IPS-18c (cell line): ENCODE measurements at regions not wholly inside any gene's neighbourhood (a gene's known extent, or its start where the extent isn't known, plus 50 kb on each side); places are given as distances from the start of the nearest gene placed in this dataset.

ENCODE experiments used
- H3K4me3 ChIP-seq: 2 replicates; pipeline ENCODE4 v1.7.0; 2013; ENCODE audit warnings: low read depth, mild to moderate bottlenecking, low read length, moderate library complexity; ENCODE audit not compliant: insufficient read depth
- H3K9me3 ChIP-seq: one replicate; pipeline ENCODE4 v1.6.1; 2013; ENCODE audit warnings: mild to moderate bottlenecking, low read length, moderate library complexity; ENCODE audit not compliant: control insufficient read depth, insufficient read depth

DNA sequence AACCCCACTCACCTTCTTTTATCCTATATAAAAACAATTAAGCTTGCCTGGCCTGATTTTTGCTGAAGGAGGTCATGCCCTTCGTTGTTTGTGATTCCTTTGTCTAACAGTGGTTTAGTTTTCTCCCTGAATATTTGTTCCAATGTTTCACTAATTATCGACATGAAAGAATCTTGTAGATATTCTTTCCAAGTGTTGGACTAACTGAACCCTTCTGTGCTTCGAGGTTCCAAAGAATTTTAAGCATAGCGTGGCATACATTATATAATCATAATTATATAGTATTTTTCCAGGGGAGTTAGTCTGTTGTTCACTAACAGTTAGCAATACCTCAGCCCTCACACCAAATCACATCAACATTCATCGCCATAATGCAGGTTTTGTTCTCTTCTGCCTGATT is 418.9 kb upstream of the ADGRL2 start:
- Histone ChIP-seq H3K9me3 (no peaks in the 10 kb centered on the region), H3K4me3 (no peak overlapping the region)

DNA sequence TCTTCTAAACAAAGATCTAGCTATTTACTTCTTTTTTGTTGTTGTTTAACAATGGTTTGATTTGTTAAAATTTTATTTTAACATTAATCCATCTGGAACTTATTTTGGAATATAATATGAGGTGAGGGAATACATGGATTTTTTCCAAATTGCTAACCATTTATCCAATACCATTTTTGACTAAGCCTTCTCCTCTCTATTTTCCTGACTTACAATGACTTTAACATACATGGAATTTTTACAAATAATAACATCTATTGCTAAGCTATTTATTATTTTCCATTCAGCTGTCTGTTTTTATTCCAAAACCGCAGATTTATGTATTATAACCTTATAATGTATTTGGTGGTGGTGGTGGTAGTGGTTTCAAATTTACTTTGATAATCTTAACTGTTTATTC is 420.3 kb upstream of the ADGRL2 start:
- Histone ChIP-seq H3K4me3 (no peak overlapping the region), H3K9me3 (no peaks in the 10 kb centered on the region)

DNA sequence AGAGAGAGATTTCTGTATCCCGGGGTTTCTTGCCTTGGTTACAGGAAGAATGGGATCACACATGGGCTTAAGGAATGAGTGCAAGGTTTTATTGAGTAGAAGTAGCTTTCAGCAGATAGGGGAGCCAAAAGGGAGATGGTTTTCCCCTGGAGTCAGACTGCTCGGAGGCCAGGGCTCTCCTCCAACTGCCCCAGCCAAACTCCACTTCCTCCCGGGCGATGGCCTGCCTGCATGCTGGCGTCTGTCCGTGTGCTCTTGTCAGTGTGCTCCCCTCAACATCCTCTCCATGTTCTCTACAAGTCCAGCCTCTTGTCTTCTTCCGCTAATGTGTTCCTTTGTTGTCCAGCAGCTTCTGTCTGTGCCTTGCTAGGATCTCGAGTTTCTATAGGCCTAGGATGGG is 421.3 kb upstream of the ADGRL2 start:
- H3K4me3 ChIP-seq, result no peak overlapping the region
- H3K9me3 ChIP-seq, result no peaks in the 10 kb centered on the region

DNA sequence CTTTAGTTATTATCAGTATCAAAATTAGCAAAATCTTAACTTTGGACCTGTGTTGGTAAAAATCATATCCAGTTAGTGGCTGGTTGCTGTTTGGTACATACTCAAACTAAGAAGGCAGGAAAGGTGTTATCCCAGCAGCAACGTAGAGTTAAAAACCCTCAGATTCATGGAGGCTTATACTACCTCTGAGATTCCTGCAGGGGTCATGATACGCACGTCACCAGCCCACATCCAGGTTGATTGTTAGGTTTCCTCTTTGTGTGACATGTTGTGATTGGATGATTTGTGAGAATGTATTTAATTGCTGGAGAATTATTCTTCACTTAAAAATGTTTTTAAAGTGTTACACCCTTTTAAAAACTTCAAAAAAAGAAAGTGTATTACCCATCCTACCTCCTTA is 423.3 kb upstream of the ADGRL2 start:
- no peaks in the 10 kb centered on the region for H3K9me3 ChIP-seq

DNA sequence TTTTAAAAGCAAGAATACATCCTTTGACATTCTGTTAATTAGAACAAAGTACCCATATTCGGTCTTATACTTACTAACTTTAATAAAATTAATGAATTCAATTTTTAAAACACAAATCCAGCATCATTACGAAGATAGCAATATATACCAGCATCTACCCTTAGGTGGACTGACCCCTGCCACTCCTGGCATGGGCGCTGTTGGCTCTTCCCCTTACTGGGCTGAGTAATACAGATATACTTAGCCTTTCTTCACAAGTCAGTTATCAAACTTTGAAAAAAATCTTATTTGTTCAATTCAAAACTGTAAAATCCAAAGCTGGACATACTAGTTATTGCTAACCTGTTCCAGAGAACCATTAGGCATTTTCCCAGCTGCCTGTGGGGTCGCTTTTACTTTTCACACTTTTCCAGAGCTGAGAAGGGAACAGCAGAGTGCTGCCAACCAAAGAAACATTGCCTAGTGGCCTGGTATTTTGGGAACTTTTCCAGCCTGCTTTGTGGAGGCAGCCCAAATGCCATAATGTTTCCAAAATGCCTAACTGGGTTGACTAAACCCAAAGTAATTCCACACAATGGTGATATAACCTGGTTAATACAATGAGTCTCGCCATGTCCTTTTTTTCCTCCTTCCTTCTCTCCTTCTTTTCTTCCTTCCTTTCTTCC is 424.7 kb upstream of the ADGRL2 start:
- Histone ChIP-seq H3K4me3 (no peak overlapping the region), H3K9me3 (no peaks in the 10 kb centered on the region)

More for the DNA sequence above, 423.3 kb upstream of the ADGRL2 start:
- H3K4me3 ChIP-seq, result no peak overlapping the region

DNA sequence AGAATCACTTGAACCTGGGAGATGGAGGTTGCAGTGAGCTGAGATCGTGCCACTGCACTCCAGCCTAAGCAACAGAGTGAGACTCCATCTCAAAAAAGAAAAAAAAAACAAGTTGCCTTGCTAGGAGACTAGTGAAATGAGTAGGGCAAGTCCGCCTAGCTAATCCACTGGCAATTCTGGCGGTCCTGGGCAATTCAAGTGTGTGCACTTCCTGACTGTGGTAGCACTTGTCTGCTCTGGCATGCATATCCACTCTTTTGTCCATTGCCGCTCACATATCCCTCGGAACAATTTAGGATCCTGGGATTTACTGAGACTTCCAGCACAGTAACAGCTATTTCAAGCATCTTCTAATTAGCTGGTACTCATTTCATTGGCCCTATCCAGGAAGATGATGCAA is 426.3 kb upstream of the ADGRL2 start:
- no peaks in the 10 kb centered on the region for H3K9me3 ChIP-seq
- no peak overlapping the region for H3K4me3 ChIP-seq

DNA sequence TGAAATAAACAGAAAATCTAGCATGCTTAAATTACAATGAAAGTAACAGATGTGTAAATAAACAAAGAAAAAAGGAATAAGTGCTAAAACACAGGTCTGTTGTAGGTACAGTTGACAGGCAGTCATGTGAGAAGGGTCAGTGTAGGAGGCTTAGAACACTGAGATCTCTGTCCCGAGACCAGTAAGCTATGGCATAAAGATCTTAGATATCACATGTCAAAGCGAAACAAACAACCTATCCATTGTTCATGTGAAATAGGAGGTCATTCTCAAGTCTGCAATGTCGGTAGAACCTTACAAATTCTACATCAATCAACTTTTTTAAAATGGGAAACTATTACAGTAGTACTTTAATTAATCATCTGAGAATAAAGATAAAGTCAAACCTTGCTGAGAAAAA is 428.9 kb upstream of the ADGRL2 start:
- H3K4me3 ChIP-seq, result no peak overlapping the region
- H3K9me3 ChIP-seq, result no peaks in the 10 kb centered on the region

DNA sequence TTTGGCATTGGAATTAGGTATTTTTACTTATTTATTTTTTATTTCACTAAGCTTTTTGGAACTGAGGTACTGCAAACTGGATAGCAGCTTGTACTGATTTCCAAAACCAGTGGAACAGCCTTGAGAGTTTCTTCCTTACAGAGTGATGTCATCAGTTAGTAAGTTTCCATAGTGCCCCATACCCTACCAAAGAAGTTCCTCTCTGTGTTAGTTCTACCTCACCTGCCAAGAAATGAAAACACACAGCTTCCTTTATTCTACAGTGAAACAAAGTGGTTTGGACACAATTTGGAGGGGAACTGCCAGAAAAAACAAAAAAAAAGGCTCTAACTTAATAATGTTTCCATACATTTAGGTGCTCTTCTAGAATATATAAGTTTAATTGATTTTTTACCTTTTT is 430.9 kb upstream of the ADGRL2 start:
- no peaks in the 10 kb centered on the region for H3K9me3 ChIP-seq
- H3K4me3 ChIP-seq, result no peak overlapping the region

DNA sequence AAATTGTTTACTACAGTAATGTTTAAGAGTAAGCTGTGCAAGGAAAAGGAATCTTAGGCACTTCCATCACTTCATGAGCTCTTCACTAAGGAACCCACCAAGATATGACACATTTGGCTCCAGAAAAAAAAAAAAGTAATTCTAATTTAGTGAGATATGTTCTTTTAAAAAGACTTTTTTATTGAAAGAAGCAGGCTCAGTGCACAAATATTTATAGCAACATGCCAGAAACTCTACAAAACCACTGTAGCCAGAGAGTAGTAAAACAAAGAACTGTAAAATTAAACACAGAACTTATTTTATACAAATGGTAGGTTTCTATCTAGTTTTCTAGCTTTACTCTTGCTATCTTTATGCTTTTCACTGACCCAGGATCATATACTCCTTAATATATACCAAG is 434.6 kb upstream of the ADGRL2 start:
- no peak overlapping the region for H3K4me3 ChIP-seq
- no peaks in the 10 kb centered on the region for H3K9me3 ChIP-seq

DNA sequence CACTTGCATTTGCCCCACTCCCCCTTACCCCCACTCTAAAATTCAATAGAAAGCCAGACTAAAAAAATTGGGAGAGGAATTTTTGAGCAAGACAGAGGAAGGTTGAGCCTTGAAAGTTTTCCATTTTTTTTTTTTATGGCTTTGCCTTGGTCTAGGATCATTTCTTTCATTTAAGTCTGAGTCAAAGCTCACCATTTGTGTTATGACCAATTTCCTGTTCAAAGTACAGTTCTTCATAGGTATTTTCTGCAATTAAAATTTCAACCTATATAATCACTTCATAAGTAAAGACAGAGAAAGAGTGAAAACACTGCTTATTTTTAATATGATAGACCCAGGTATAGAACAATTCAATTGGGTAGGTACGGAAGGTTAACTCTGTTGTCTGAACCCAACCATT is 436.6 kb upstream of the ADGRL2 start:
- Histone ChIP-seq H3K4me3 (no peak overlapping the region), H3K9me3 (no peaks in the 10 kb centered on the region)

DNA sequence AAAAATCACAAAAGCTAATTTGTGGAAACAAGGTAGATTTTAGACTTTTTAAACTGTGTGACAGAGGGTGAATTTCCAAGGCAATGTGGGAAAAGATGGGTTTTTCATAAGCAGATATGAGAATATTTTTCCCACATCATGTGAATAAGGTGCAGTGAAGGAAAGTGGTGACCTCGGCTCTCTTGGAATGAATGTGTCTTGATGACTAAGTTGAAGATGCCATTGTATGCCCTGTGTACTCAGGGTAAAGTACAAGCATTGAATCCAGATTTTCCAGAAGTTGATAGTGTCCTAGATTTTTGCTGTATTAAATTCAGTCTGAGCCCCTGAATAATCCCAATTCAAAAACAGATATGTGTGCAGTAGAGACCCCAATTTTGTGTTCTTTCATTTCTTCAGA is 442.6 kb upstream of the ADGRL2 start:
- Histone ChIP-seq H3K4me3 (no peak overlapping the region), H3K9me3 (no peaks in the 10 kb centered on the region)

DNA sequence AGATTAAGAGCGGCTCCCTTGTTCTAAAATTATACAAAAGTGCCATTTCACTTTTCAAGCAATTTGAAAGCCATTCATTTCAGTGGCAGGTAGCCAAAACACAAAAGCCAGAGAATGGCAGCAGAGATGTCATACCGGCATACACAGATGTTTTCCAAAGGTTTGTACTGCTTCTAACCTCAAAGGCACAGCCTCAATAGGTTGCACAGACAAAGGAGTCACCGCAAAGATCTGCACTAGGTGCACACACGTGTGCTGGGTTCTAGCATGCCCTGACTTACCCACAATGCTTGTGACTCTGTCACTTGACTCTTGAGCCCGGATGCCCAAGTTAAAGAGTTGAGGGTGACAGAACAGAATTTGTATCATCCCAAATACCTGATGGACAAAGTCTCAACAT is 448.9 kb upstream of the ADGRL2 start:
- Histone ChIP-seq H3K4me3 (no peak overlapping the region), H3K9me3 (no peaks in the 10 kb centered on the region)

DNA sequence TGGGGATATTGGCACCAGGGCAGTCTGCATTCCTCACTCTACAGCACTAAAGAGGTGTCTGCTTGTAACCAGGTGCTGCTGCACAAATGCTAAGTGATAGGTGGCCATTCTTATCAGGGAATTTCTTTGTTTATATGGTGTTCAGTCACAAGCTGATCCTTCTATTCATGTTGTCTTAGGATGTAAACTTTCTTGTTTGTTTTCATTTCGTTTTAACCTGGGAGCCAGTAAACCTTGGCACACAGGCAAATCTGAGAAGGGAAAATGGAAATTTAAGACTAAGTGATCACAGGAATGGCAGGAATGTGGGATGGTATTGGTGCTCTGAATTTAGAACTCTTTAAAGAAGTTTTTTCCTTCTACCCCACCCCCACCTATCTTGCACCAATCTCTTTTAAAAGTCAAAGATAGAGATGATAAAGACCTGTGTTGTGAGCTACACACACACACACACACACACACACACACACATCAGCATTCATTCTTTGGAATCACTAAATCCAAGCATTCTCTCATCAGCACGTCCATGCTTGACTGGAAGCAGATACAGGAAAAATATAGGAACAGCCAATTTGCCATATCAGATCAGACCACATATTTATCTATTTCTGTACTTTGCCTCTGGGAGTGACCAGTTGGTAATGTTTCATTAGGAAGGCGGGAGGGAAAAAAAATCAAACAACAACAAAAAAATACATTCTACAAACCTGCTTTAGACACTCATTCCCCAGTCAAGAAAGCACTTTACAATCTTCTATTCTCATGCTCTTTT is 451.4 kb upstream of the ADGRL2 start:
- Histone ChIP-seq H3K9me3 (no peaks in the 10 kb centered on the region), H3K4me3 (no peak overlapping the region)

DNA sequence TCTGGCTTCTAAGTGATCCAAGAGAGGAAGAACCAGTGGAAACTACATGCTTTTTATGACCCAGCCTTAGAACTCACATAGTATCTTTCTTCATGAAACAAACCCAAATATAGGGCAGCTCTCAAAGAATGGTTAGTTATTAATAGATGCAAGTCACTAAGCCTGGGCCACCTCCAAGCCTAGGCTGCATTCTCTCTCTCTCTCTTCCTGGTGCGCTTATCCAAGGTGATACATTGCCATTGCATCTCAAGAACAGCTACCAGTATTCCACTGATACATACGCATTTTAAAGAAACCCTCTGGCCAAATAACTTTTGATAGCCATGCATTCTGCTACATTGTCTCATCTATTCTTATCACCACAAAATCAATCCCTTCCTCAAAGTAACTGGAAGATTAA is 455.6 kb upstream of the ADGRL2 start:
- Histone ChIP-seq H3K9me3 (no peaks in the 10 kb centered on the region), H3K4me3 (no peak overlapping the region)

DNA sequence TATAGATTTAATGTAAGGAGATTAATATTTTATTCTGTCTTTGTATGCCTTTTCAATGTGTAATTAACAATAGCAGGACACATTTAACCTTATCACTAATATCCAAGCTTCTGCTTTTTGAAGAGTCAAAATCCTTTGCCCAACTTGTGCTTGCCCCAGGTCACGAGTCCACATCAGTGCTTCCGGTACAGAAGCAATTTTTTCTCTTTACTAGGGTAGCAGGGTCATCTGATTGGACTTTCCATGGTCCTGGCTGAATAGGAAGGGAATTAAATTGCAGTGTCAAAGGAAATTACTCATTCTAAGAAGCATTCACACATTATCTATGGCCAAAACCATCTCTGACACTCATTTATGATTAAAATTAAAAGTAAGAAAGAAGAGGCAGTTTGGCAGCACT is 460.5 kb upstream of the ADGRL2 start:
- H3K4me3 ChIP-seq, result no peak overlapping the region
- no peaks in the 10 kb centered on the region for H3K9me3 ChIP-seq

DNA sequence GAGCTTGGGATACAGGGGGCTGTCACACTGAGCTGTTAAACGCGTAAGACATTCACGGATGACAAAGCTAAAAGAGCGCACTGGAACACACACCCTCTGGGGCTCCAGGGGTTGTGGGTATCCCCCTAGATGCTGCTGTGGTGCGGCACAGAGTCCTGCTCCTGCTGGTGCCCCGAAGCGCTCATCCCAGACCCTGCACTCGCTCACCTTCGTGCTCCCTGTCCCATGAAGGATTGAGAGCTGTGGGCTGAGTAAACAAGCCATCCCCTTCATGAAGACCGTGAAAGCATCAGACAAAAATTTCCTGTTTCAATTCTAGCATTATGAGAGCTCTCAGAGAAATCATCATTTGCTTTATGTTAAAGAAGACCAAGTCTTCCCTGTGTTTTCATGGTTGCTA is 463.5 kb upstream of the ADGRL2 start:
- Histone ChIP-seq H3K9me3 (no peaks in the 10 kb centered on the region), H3K4me3 (no peak overlapping the region)

DNA sequence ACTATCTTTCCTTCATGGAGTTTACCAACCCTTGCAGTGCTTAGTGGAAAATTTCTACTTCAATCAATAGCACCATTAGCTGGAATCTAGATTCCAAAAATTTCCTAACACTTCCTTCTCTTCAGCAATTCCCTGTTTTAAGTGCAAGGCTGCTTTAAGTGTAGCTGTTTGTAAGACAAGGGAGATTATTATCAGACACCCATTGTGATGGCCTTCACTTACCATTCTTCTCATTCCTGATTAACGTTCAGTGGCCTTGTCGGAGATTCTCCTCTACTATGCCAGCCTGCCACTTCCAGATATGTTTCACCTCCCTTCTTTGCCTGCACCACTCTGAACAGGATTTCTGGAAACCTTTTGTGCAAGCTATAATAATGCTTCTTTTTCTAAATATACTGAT is 464.9 kb upstream of the ADGRL2 start:
- Histone ChIP-seq H3K9me3 (no peaks in the 10 kb centered on the region), H3K4me3 (no peak overlapping the region)

DNA sequence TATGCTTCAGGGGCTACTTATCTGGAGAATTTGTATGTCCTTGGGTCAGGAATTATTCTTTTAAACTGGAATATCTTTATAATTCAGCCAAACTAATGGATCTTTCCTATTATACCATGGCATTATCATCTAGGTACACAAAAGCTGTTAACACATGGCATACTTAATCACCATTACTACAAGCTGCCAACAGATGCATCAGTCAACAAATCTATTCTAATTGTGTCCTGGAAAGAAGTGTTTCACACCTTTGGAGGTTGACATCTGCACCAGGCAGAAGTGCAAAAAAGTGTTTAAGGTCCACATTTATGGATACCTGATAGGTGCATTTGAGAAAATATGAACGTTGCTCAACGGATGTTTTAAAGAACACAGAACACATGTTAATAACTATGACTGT is 470.2 kb upstream of the ADGRL2 start:
- H3K4me3 ChIP-seq, result no peak overlapping the region

DNA sequence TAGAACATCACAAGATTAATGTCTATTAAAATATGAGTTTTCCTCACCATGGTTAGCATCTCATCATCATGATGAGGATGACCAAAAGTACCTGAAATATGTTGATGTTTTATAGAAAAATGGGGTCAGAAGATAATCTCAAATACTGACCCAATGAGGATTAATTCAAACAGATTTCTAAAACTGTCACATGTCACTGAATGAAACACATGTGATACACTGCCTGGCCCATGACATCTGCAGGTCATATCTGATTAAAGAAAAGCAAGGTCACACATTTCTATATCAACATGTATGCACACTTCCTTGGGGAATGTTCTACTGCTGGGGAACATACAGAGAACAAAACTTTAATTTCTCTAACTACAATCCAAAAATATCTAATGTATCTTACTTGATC is 470.6 kb upstream of the ADGRL2 start:
- no peaks in the 10 kb centered on the region for H3K9me3 ChIP-seq
- no peak overlapping the region for H3K4me3 ChIP-seq

More for the DNA sequence above, 470.2 kb upstream of the ADGRL2 start:
- H3K9me3 ChIP-seq, result no peaks in the 10 kb centered on the region
